ENCODE measurements at regions not wholly inside any gene's neighbourhood (a gene's known extent, or its start where the extent isn't known, plus 50 kb on each side); places are given as distances from the start of the nearest gene placed in this dataset.

GRCh38 chr11:116461789-116462188 is 311.0 kb downstream of the BUD13 start:
- intact Hi-C loops (cut with micrococcal nuclease) = no loop called here
- TF ChIP-seq CTCF (IDR thresholded peaks at IDR 0.05) = no peak
- H4K20me1 ChIP-seq (ENCODE audit: insufficient read depth, low read length) = no peaks in the 10 kb centered on the region
- 48% methylated on average over 2 of the region's 2 CpGs for WGBS (ENCODE audit: insufficient coverage)
- H3K9ac ChIP-seq (ENCODE audit: insufficient read depth, low read length, poor library complexity, severe bottlenecking) = no peak overlapping the region
- no peak overlapping the region for H2AFZ ChIP-seq (ENCODE audit: insufficient read depth, low read depth, low read length, poor library complexity, severe bottlenecking)
- no peak overlapping the region for H3K27ac ChIP-seq (ENCODE audit: low read depth in 1 of 2, low read length in 2 of 2)
- DNase-seq = no peak
- no peak overlapping the region for H3K4me2 ChIP-seq (replicated peaks; ENCODE audit: extremely low read depth, low read length, poor library complexity, severe bottlenecking)
- no peaks in the 10 kb centered on the region for H3K79me2 ChIP-seq (ENCODE audit: insufficient read depth, low read length)
- H3K4me1 ChIP-seq (ENCODE audit: control insufficient read depth in 1 of 2, insufficient read depth in 2 of 2, low read length in 2 of 2) = no peaks in the 10 kb centered on the region
- Mint-ChIP-seq H3K36me3 (no peaks in the 10 kb centered on the region), H3K27me3 (ENCODE audit: low read depth in 3 of 3) (peaks cover 5 to 10% (median 9%) of the 10 kb centered on the region in 3 donors), H3K27ac (no peak overlapping the region), H3K9me3 (no peaks in the 10 kb centered on the region), H3K4me1 (no peaks in the 10 kb centered on the region), H3K4me3 (no peak overlapping the region)
- no peaks in the 10 kb centered on the region for H3K36me3 ChIP-seq (replicated peaks in 1 of 2; ENCODE audit: control insufficient read depth in 1 of 2, insufficient read depth in 2 of 2, low read length in 2 of 2)
- peaks cover 0 to 2% of the 10 kb centered on the region in 2 donors for H3K27me3 ChIP-seq (ENCODE audit: control insufficient read depth in 2 of 2, insufficient read depth in 2 of 2, low read length in 2 of 2)
- no peaks in the 10 kb centered on the region for H3K9me3 ChIP-seq (replicated peaks in 1 of 2; ENCODE audit: control insufficient read depth in 1 of 2, insufficient read depth in 1 of 2, low read length in 2 of 2)
- no peak overlapping the region for H3K4me3 ChIP-seq (replicated peaks in 1 of 3; ENCODE audit: low read depth in 2 of 3, low read length in 3 of 3)

- no peak overlapping the region for H3K4me3 Mint-ChIP-seq
- Histone ChIP-seq H3K27ac (ENCODE audit: low read depth in 1 of 2, low read length in 2 of 2) (no peak overlapping the region), H4K20me1 (ENCODE audit: insufficient read depth, low read length) (no peaks in the 10 kb centered on the region), H3K4me1 (ENCODE audit: control insufficient read depth in 1 of 2, insufficient read depth in 2 of 2, low read length in 2 of 2) (no peaks in the 10 kb centered on the region), H2AFZ (ENCODE audit: insufficient read depth, low read depth, low read length, poor library complexity, severe bottlenecking) (no peak overlapping the region), H3K9me3 (replicated peaks in 1 of 2; ENCODE audit: control insufficient read depth in 1 of 2, insufficient read depth in 1 of 2, low read length in 2 of 2) (no peaks in the 10 kb centered on the region), H3K27me3 (ENCODE audit: control insufficient read depth in 2 of 2, insufficient read depth in 2 of 2, low read length in 2 of 2) (peaks cover 0 to under 1% of the 10 kb centered on the region in 2 donors), H3K9ac (ENCODE audit: insufficient read depth, low read length, poor library complexity, severe bottlenecking) (no peak overlapping the region), H3K4me2 (replicated peaks; ENCODE audit: extremely low read depth, low read length, poor library complexity, severe bottlenecking) (no peak overlapping the region), H3K4me3 (replicated peaks in 1 of 3; ENCODE audit: low read depth in 2 of 3, low read length in 3 of 3) (no peak overlapping the region), H3K36me3 (replicated peaks in 1 of 2; ENCODE audit: control insufficient read depth in 1 of 2, insufficient read depth in 2 of 2, low read length in 2 of 2) (no peaks in the 10 kb centered on the region), H3K79me2 (ENCODE audit: insufficient read depth, low read length) (no peaks in the 10 kb centered on the region)
- no peak overlapping the region for H3K27ac Mint-ChIP-seq
- peaks cover 5 to 11% (median 7%) of the 10 kb centered on the region in 3 donors for H3K27me3 Mint-ChIP-seq (ENCODE audit: low read depth in 3 of 3)
- no peaks in the 10 kb centered on the region for H3K4me1 Mint-ChIP-seq
- H3K36me3 Mint-ChIP-seq = no peaks in the 10 kb centered on the region
- no peak for DNase-seq
- intact Hi-C loops (cut with micrococcal nuclease) = no loop called here
- 71% methylated on average over 2 of the region's 3 CpGs for WGBS (ENCODE audit: insufficient coverage)
- no peaks in the 10 kb centered on the region for H3K9me3 Mint-ChIP-seq
- TF ChIP-seq CTCF (IDR thresholded peaks at IDR 0.05) = no peak
Measured at GRCh38 chr11:116460156-116460920, 312.4 kb downstream of the BUD13 start.

Measured in CD14-positive monocyte (primary cell).